COLO668 (cell line): ENCODE measurements at regions not wholly inside any gene's neighbourhood (a gene's known extent, or its start where the extent isn't known, plus 50 kb on each side); places are given as distances from the start of the nearest gene placed in this dataset.
A peak's percentile ranks its signal among the peaks of the same experiment; 100 is the strongest.

Experiments used
- DNase-seq: peaks from one replicate; lab custom pipeline; 2025; ENCODE audit not compliant: unreplicated experiment; lab: John Stamatoyannopoulos, UW

DNA sequence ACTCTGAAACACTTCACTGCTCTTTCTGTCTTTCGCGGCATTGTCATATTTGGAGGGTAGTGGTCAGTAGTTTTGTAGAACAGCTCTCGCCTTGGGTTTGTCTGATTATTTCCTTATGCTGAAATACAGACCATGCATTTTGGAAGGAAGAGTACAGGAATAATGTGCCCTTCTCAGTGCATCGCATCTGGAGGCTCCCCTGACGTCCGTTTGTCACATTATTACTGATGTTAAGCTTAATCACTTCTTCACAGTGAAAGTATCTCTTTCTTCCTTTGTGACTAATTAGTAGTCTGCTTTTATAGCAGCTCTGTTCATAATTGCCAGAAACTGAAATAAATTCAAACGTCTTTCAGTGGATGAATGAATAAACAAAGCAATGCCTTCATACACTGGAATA is 85.7 kb upstream of the CXADR start:
- DNase-seq: no peak

DNA sequence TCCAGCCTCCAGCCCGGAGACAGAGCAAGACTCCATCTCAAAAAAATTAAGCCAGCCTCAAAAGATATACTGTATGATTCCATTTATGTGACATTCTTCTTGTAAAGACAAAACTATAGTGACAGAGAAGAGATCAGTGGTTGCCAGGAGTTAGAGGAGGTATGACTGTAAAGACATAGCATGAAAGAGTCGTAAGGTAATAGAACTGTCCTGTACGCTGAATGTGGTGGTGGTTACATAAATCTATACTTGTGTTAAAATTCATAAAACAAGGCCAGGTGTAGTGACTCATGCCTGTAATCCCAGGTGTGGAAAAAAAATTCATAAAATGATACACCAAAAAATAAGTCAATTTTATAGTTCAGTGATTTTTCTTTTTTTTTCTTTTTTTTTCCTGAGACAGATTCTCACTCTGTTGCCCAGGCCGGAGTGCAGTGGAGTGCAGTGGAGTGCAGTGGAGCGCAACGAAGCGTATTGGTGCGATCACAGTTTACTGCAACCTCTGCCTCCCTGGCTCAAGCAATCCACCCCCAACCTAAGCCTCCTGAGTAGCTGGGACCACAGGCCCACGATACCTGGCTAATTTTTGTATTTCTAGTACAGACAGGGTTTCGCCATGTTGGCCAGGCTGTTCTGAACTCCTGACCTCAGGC is 84.9 kb upstream of the CXADR start:
- DNase-seq: peak; percentile 27

DNA sequence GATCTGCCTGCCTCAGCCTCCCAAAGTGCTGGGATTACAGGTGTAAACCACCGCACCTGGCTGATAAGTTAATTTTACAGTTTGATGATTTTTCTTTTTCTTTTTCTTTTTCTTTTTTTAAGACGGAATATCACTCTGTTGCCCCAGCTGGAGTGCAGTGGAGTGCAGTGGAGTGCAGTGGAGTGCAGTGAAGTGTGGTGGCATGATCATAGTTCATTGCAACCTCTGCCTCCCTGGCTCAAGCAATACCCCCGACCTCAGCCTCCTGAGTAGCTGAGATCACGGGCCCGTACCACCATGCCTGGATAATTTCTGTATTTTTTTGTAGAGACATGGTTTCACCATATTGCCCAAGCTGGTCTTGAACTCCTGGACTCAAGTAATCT is 84.4 kb upstream of the CXADR start:
- no peak for DNase-seq

DNA sequence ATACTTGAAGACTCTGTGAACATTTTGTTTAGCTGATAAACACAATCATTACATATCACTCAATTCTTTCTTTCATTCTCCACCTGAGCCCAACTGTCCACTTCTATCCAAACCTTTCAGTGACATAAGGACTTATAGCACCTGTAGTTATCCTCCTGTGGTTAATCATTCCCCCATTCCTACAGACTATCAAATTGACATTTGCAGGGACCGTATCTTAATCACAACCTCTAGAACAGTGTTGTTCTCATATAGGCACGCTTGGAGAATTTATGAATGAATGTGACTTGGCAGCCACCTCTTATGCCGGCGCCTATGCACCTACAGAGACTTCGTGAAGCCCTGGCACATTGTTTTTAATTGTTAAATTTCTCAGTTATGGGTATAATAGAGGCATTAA is 83.9 kb upstream of the CXADR start:
- DNase-seq: no peak

DNA sequence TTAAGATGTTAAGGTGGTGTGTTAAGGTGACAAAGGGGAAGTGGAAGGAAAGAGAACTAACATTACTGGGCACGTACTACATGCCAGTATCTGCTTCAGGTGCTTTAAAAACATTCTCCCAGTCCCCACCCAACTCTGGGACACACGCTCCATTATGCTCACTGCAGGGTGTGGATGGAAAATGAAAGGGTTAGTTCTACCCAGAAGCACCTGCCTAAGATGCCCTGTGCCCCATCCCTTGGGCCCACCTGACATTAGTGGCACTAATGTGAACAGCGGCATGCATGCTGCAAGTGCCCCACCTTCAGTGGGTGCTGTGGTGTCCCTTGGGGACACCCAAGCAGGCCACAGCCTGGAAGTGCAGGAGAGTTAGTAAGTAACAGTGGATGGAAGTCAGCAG is 82.9 kb upstream of the CXADR start:
- DNase-seq: no peak

DNA sequence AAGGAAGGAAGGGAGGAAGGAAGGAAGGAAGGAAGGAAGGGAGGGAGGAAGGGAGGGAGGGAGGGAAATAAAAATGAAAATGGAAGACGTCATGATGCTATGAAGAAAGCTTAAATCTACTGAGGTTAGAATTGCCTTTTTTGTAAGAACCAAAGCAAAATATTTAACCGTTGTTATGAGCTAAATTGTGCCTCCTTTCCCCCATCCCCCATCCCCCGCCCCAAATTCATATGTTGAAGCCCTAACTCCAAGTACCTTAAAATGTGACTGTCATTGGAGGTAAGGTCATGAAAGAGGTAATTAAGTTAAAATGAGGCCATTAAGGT is 80.1 kb upstream of the CXADR start:
- no peak for DNase-seq

DNA sequence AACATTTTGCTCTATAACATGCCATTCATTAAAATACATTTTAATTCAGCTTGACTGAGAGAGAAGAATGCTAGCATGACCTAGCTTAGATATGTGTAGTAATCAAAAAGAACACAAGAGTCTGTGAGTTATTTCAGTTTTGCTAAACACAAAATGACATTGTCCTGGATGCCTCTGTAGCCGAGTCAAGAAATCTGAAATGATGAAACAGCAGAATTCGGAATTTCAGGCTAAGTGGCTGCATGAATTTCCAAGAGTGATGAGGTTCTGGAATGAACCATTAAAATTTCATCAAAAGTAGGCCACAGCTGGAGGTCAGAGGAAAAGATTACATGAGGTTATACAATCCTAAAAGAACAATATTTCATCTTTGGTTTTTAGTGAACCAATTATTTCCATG is 79.1 kb upstream of the CXADR start:
- no peak for DNase-seq

DNA sequence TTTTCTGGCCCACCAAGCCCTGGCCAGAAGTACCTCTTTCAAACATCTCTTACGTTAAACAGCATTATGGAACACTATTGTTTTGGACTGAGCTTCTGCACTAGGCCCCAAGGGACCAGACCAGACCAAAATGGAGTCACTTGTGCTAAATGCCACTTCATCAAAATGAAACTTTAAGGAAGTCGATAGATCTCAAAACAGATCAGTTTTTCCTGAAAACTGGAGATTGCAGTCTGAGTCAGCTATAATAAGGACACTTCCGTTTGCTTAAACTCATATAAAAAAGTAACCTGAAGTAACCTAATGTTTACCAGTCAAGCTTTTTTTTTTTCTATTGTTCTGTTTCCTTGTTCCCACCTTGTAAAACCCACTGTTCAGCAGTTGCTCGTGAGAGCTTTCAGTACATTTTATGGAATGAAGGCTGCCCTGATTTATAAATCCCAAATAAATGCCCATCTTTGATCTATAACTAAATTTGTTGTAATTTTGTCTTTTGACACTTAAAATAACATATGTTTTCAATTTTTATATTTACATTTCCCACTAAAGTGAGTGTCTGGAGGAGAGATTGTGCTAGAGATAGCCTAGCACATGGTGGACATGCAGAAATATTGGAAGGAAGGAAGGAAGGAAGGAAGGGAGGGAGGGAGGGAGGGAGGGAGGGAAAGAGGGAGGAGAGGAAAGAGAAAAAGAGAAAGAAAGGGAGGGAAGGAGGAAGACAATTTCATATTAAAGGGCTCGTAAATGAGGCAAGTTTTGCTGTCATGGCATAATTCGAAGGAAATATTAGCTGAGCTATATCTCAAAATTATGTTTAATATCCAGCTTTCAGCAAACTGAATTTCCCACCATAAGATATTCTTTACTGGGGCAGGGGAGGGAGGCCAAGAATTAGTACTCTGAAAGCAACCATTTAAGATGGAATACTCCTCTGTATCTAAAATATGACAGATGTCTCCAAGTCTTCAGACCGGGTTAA is 77.0 kb upstream of the CXADR start:
- DNase-seq: no peak

DNA sequence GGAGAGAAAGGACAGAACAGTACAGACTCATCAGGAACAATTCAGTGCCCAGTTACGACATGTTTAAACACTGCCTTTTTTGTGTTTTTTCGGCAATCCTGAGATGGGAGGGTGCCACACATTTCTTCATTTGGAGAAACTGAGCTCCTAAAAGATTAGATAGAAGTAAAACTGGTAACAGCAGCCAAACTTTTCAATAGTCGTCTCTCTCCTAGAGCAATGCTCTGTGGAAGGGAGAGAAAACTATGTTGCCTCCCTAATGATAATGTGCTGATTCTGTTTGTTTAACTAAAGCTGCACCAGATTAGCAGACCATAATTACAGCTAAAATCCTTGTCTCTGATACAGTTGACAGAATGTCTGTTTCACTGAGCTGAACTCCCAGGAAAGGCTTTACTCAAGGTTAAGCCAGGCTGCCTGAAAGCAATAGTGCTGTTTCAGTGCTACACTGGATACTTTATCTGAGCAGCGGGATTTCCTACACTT is 76.2 kb upstream of the CXADR start:
- no peak for DNase-seq

DNA sequence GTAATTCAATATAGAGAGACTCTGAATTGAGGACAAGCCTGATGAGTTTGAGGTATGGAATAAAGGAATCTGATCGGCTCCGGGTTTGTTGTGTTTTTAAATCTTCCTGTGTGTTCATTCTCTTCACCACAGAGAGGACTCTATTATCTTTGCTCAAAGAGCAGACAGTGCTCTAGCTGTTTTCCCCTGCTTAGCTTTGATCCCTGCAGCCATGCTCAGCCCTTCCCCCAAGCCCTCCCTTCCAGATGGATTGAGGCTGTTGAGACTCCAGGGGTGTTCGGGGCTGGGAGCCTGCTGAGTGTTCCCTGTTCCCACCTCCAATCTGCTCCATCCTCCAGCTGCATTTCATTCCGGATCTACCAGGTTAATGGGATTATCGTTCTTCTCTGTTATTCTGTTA is 74.2 kb upstream of the CXADR start:
- no peak for DNase-seq

DNA sequence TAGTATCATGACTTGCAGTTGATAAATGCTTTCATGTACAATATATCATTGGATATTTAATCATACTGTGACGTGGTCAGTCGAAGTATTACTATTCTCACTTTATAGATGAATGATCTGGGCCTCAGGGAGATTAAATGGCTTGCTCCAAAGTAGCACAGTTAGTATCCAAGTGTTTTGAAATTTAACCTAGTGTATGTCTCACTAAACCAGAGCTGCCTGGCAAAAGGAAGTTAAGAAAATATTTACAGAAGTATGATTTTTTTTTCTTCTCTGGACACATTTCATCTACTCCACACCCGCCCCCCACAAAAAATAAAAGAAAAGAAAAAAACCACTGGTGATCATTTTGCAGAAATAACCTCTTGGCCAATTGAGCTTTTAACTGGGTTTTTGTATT is 71.9 kb upstream of the CXADR start:
- DNase-seq: no peak

DNA sequence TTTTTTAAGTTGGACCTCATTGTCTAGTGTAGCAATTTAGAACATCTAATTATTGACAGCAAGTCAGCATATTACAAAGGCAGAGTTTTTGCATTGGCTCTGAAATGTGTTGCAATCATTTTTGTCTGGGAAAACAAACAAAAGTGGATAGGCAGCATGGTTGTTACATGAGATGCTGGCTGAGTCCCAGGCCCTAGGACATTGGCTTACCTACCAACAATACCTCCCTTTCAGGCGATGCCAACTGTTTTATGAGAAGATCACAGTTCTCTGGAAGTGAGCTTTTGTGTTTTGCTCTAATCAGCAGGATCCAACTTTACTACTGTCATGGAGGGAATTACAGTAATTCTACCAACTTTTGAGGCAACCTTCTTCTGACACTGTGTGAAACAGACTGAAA is 71.5 kb upstream of the CXADR start:
- no peak for DNase-seq

DNA sequence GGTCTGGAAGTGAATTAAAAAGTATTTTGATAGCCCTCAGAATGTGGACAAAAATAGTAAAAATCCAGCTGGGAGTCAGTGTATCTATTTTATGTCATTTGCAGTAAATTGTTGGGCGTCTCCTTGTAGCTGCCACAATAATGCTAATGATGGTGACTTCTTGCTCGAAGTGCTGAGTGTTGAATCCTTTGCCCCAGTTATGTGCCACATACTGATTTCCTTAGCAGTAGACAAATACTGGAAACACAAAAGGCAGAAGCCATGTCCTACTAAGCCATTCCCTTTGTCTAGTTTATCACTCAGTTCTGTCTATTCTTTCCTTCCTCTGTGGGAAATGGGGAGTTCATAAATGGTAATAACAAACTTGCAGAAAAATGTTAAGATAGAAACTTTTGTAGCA is 70.7 kb upstream of the CXADR start:
- no peak for DNase-seq

DNA sequence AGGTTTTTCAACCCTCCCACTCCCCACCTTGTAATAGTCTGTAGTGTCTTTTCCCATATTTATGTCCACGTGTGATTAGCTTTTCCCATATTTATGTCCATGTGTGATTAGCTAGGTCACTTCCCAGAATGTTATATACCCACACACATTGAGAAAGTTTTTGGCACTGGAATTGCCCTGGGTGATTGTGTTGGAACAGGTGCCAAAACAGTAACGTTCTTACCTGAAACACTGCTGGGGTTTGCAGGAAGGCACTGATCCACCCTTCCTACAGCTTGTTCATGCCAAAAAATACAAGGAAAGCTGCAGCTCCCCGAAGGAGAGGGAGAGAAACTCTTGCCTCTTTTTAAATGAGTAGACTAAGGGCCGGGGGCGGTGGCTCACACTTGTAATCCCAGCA is 68.0 kb upstream of the CXADR start:
- no peak for DNase-seq

DNA sequence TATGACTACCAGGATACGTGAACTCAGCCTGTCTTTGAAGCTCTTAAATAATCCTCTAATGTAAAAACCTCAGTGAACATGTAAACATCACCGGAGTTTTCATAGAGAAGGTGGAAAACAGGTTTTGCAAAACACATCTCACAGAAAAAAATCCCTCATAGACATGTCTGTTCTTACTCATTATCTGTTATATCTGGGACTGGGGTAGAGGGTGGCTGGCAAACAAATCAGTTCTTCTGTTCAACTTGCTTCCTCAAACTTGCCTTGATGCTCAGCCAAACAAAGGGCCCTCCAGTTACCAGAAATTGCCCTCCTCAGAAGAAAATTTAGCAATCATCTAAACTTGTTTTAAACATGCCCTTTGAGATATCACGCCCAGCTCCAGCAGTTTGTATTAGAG is 66.1 kb upstream of the CXADR start:
- DNase-seq: no peak

DNA sequence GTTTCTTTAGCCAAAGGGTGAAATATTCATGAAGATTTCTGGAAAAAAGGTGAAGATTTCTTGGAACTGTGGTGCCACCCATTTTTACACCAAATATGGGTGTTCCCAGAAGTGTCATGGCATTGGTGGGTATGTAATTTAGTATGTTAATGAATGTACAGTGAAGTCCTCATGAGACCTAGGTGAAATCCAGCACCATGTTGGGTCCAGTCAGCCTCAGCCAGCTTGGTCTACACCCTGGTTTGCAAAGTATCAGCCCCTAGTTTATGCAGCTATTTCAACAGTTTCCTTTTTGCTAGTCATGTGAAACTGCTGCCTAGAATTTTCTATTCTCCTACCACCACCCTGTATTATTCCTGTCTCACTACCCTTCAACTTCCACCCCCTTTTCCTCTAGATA is 63.1 kb upstream of the CXADR start:
- no peak for DNase-seq

DNA sequence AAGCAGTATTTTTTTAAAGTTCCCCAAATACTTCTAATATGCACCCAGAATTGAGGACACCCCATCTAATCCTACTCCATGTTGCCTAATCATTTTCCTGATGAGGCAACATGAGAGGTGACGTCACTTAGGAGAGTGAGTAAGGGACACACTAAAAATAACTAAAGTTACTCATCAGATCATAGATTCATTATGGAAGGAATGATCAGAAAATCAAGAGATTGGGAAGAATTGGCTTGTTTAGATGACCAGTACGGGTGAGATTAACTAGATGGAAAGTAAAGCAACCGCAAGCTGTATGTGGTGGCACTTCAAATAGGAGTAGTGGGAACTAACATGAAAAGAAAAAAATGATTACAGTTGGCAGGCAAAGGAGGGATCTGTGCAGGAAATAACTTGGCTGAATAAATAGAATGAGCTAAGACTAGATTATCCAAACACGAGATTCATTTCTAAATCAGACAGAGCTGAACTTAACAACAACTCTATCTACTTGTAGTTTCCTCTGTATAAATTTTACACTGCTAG is 61.4 kb upstream of the CXADR start:
- DNase-seq: no peak

DNA sequence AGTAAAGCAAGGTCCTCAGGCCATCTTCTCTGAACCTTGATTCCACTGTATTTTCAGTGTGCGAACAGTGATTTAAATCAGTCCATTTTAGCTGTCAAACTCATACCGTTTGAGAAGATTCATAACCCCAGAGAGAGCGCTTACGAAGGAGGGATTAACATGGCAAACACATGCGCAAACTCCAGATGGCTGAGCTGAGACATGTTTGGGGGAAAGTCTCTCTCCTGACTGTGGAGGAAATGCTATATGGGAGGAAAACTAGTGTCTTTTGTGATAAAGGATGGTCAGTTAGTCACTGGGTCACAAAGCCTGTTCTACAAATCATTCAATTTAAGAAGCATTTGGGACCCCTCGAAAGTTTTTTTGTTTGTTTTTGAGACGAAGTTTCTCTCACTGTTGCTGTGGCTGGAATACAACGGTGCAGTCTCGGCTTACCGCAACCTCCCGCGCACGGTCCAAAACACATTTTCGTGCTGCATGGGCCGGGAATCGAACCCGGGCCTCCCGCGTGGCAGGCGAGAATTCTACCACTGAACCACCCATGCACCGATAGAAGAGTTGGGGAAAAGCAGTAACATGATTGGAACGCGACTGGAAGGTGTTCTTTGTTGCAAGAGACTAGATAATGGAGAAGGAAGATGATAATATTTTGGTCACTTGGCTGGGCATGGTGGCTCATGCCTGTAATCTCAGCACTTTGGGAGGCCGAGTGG is 58.4 kb upstream of the CXADR start:
- no peak for DNase-seq

DNA sequence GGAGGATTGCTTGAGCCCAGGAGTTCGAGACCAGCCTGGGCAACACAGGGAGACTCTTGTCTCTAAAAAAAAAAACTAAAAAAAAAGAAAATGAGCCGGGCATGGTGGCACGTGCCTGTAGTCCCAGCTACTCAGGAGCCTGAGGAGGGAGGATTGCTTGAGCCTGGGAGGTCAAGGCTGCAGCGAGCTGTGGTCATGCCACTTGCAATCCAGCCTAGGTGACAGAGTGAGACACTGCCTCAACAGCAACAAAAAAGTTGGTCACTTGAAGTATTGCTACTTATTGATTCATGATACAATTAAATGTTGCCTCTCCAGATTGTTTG is 57.9 kb upstream of the CXADR start:
- no peak for DNase-seq

DNA sequence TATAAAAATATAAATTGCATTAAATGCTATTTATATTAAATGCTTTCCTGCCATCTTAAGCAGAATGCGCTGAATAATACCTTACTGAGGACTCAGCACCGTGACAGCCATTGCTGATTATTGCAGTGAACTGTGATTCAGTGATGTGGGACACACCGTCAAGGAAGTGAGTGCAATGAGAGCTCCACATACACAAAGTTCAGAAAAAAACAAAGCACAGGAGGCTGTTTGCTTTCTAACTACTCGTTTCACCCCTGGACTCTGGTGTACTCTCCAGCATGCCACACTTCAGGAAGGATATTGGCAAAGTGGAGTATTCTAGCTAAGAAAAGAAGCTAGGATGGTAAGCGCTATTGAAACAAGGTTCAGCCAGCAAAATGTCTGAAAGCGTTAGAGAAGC is 57.4 kb upstream of the CXADR start:
- DNase-seq: no peak

DNA sequence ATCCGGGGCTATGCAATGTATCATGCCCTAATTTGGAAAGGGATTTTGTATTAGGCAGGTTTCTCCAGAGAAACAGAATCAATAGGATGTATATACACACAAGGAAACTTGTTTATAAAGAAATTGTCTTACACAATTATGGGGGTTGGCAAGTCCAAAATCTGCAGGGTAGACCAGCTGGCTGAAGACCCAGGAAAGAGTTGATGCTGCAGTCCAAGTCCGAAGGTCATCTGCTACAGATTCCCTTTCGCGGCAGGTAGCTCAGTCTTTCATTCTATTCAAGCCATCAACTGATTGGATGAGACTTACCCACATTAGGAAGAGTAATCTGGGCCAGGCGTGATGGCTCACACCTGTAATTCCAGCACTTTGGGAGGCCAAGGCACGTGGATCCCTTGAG is 54.6 kb upstream of the CXADR start:
- DNase-seq: no peak

DNA sequence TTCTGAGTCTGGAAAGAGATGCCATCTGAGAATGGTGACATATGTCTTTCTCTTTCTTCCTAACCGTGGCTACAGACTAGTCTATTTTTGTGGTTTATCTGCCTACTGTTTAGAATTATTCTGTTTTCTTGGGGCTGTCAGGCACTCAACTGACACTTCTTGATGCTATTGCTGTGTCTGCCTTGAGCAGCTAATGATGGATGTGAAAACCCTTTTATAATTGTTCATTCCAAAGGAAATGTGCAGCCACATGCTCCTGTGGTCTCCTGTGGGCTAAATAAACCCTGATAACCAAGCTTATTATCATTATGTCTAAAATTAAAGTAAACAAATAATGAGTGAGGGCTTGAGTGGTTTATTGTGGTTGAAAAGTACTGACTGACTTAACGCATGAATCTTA is 52.7 kb upstream of the CXADR start:
- no peak for DNase-seq
